ENCODE measurements at regions not wholly inside any gene's neighbourhood (a gene's known extent, or its start where the extent isn't known, plus 50 kb on each side); places are given as distances from the start of the nearest gene placed in this dataset.

DNA sequence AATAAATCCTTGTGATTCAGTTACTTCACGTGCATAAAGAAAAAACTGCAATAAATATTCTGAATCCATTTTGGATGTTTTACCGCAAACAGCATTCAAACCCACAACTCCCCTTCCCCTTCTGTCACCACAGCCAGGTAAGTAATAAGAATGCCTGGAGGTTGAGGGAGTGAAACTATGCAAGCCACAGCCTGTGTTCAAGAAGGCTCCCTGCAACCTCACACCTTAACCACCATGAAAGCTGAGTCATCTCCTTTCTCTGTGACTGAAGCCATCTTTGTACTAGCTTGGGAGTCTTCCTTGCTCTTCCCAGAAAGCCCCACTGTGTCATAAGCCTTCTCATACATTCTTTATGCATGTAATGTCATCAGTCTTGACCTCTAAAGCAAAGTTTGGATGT lies 297.0 kb upstream of the PUDP start:
- TF ChIP-seq, protein P1, sequence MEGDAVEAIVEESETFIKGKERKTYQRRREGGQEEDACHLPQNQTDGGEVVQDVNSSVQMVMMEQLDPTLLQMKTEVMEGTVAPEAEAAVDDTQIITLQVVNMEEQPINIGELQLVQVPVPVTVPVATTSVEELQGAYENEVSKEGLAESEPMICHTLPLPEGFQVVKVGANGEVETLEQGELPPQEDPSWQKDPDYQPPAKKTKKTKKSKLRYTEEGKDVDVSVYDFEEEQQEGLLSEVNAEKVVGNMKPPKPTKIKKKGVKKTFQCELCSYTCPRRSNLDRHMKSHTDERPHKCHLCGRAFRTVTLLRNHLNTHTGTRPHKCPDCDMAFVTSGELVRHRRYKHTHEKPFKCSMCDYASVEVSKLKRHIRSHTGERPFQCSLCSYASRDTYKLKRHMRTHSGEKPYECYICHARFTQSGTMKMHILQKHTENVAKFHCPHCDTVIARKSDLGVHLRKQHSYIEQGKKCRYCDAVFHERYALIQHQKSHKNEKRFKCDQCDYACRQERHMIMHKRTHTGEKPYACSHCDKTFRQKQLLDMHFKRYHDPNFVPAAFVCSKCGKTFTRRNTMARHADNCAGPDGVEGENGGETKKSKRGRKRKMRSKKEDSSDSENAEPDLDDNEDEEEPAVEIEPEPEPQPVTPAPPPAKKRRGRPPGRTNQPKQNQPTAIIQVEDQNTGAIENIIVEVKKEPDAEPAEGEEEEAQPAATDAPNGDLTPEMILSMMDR (conservative IDR thresholded peaks at IDR 0.05): no peak
- no peak for TF ChIP-seq EZH2 (IDR thresholded peaks at IDR 0.05; ENCODE audit: low read depth)
